GM19438 (cell line): ENCODE measurements at regions not wholly inside any gene's neighbourhood (a gene's known extent, or its start where the extent isn't known, plus 50 kb on each side); places are given as distances from the start of the nearest gene placed in this dataset.

Experiments
- ATAC-seq: cut with Tn5 transposase; IDR thresholded peaks from one replicate; pipeline ENCODE4 v1.9.1; 2021; ENCODE audit warnings: low read depth; ENCODE audit not compliant: unreplicated experiment

GRCh38 chr10:129369566-129369965 lies 97.5 kb upstream of the MGMT start:
- ATAC-seq = no peak

GRCh38 chr10:129371541-129371940 lies 95.5 kb upstream of the MGMT start:
- ATAC-seq = no peak

GRCh38 chr10:129372172-129372571 lies 94.9 kb upstream of the MGMT start:
- ATAC-seq = no peak

- ATAC-seq = no peak
Observed at GRCh38 chr10:129373231-129373630, 93.8 kb upstream of the MGMT start.

- no peak for ATAC-seq
Observed at GRCh38 chr10:129373718-129374117, 93.3 kb upstream of the MGMT start.

GRCh38 chr10:129375171-129375570 lies 91.9 kb upstream of the MGMT start:
- no peak for ATAC-seq

GRCh38 chr10:129375912-129376311 lies 91.1 kb upstream of the MGMT start:
- ATAC-seq = no peak

- ATAC-seq = no peak
Observed at GRCh38 chr10:129380279-129380678, 86.8 kb upstream of the MGMT start.

GRCh38 chr10:129381741-129382140 lies 85.3 kb upstream of the MGMT start:
- ATAC-seq = no peak

- ATAC-seq = no peak
Observed at GRCh38 chr10:129382401-129382800, 84.6 kb upstream of the MGMT start.

- ATAC-seq = no peak
Observed at GRCh38 chr10:129383651-129384050, 83.4 kb upstream of the MGMT start.

GRCh38 chr10:129385600-129385999 lies 81.4 kb upstream of the MGMT start:
- ATAC-seq = no peak

GRCh38 chr10:129386415-129387257 lies 80.4 kb upstream of the MGMT start:
- ATAC-seq = no peak

GRCh38 chr10:129387258-129387525 lies 79.8 kb upstream of the MGMT start:
- no peak for ATAC-seq

- no peak for ATAC-seq
Observed at GRCh38 chr10:129388435-129388834, 78.6 kb upstream of the MGMT start.

GRCh38 chr10:129389194-129389593 lies 77.8 kb upstream of the MGMT start:
- ATAC-seq = no peak

- no peak for ATAC-seq
Observed at GRCh38 chr10:129390147-129390546, 76.9 kb upstream of the MGMT start.

- no peak for ATAC-seq
Observed at GRCh38 chr10:129390726-129391125, 76.3 kb upstream of the MGMT start.

GRCh38 chr10:129391464-129391863 lies 75.6 kb upstream of the MGMT start:
- no peak for ATAC-seq

- ATAC-seq = no peak
Observed at GRCh38 chr10:129392855-129393254, 74.2 kb upstream of the MGMT start.

GRCh38 chr10:129393812-129394211 lies 73.2 kb upstream of the MGMT start:
- ATAC-seq = no peak

GRCh38 chr10:129394518-129395328 lies 72.3 kb upstream of the MGMT start:
- ATAC-seq = no peak
